Neural crest cell (in vitro differentiated cells): ENCODE measurements at regions not wholly inside any gene's neighbourhood (a gene's known extent, or its start where the extent isn't known, plus 50 kb on each side); places are given as distances from the start of the nearest gene placed in this dataset.

Source experiments
- DNase-seq: peaks from one replicate; pipeline ENCODE4 v3.0.0; 2021; ENCODE audit warnings: low read depth, mixed read lengths, low spot score
- H3K27ac Mint-ChIP-seq: one replicate; pipeline ENCODE4 v1.8.0; 2021; ENCODE audit warnings: mild to moderate bottlenecking, mixed read lengths; ENCODE audit not compliant: unreplicated experiment
- H3K27me3 Mint-ChIP-seq: 2 replicates; pipeline ENCODE4 v1.8.0; 2021; ENCODE audit warnings: low read depth, mild to moderate bottlenecking, mixed read lengths
- H3K36me3 Mint-ChIP-seq: 2 replicates; pipeline ENCODE4 v1.8.0; 2021; ENCODE audit warnings: low read depth, mild to moderate bottlenecking, mixed read lengths
- H3K4me1 Mint-ChIP-seq: 2 replicates; pipeline ENCODE4 v1.8.0; 2021; ENCODE audit warnings: mixed read lengths
- H3K4me3 Mint-ChIP-seq: one replicate; pipeline ENCODE4 v1.8.0; 2021; ENCODE audit warnings: mild to moderate bottlenecking, mixed read lengths
- H3K9me3 Mint-ChIP-seq: 2 replicates; pipeline ENCODE4 v1.8.0; 2021; ENCODE audit warnings: mixed read lengths
- TF ChIP-seq, protein P1 (sequence below): fragments of 200-600 bp; sonication (generic); conservative IDR thresholded peaks from 2 replicates; pipeline ENCODE4 v1.5.0; 2021; ENCODE audit warnings: antibody characterized with exemption, mild to moderate bottlenecking

DNA sequence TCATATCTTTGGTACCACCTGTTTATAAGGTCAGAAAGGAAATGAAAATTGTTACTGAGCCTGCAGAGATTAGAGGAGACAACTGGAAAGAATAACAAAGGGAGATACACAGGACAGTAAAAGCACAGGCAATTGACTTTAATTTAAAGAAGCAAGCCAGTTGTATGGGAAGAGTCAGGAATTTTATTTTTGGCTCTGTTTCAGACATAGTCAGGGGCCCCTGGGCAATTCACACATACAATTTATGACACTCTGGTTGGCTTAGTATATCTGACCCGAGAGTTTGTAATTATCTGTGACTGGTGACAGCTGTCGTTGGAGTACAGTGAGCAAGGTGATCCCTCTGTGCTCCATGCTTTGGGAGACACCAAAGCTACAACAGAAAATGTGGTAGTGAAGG, 591.9 kb upstream of the NECTIN3 start:
- peaks cover 6% of the 10 kb centered on the region for H3K36me3 Mint-ChIP-seq
- H3K27ac Mint-ChIP-seq, result no peak overlapping the region
- DNase-seq, result no peak
- no peaks in the 10 kb centered on the region for H3K4me1 Mint-ChIP-seq
- TF ChIP-seq, protein P1, sequence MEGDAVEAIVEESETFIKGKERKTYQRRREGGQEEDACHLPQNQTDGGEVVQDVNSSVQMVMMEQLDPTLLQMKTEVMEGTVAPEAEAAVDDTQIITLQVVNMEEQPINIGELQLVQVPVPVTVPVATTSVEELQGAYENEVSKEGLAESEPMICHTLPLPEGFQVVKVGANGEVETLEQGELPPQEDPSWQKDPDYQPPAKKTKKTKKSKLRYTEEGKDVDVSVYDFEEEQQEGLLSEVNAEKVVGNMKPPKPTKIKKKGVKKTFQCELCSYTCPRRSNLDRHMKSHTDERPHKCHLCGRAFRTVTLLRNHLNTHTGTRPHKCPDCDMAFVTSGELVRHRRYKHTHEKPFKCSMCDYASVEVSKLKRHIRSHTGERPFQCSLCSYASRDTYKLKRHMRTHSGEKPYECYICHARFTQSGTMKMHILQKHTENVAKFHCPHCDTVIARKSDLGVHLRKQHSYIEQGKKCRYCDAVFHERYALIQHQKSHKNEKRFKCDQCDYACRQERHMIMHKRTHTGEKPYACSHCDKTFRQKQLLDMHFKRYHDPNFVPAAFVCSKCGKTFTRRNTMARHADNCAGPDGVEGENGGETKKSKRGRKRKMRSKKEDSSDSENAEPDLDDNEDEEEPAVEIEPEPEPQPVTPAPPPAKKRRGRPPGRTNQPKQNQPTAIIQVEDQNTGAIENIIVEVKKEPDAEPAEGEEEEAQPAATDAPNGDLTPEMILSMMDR, result no peak
- peaks cover 3% of the 10 kb centered on the region for H3K9me3 Mint-ChIP-seq
- H3K27me3 Mint-ChIP-seq, result no peaks in the 10 kb centered on the region
- H3K4me3 Mint-ChIP-seq, result no peak overlapping the region

DNA sequence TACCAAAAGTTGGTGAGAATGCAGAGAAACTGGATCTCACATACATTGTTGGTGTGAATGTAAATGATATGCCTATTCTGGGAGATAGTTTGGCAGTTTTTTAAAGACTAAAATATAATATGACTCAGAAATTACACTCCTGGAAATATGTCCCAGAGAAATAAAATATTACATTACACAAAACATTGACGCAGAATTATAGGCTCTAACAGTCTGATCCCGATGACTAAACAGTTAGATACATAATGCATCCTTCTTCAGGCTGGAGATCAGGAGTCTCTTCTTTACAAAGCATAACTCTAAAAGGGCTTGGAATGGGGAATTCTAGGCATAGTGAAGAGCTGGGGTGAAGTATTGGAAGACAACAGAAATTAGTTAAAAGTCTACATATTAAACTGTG, 586.2 kb upstream of the NECTIN3 start:
- TF ChIP-seq, protein P1, result no peak
- DNase-seq, result no peak
- no peak overlapping the region for H3K4me3 Mint-ChIP-seq
- H3K9me3 Mint-ChIP-seq, result peaks cover 22% of the 10 kb centered on the region
- no peaks in the 10 kb centered on the region for H3K27me3 Mint-ChIP-seq
- H3K36me3 Mint-ChIP-seq, result peaks cover 11% of the 10 kb centered on the region
- no peak overlapping the region for H3K27ac Mint-ChIP-seq
- H3K4me1 Mint-ChIP-seq, result no peaks in the 10 kb centered on the region

DNA sequence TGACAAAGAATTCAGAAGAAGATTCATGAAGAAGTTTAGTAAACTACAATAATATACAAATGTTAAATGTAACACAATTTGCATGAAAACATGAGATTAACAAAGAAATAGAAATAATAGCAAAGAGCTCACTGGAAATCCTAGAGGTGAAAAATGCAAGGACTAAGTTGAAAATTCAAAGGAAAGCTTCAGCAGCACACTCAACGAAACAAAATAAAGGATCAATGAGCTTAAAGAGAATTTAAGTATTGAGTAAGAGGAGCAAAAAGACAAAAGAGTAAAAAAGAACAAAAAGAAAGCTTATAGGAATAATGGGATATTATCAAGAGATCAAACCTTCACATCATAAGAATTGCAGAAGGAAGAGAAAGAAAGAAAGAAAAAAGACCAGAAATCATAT, 583.8 kb upstream of the NECTIN3 start:
- H3K9me3 Mint-ChIP-seq, result peaks cover 20% of the 10 kb centered on the region
- TF ChIP-seq, protein P1, result no peak
- DNase-seq, result no peak

DNA sequence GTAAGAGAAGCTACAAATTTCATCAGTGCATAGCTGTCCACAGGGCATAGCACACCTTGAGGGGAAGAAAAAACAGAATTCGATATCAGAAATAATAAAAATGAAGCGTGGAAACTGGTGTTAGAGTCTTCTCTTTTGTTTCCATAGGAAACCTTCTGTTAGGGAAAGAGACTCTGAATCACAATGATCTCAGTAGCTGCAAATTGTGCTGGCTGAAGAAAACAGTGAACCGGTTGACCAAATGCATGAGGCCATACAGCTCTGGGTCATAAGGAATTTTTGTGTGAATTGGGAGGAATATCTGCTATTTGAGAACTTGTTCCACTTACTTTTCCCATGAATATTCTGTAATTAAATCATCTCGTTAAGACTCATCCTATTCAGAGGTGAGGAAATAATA, 580.2 kb upstream of the NECTIN3 start:
- Mint-ChIP-seq H3K9me3 (peaks cover 11% of the 10 kb centered on the region), H3K36me3 (peaks cover 3% of the 10 kb centered on the region), H3K27me3 (no peaks in the 10 kb centered on the region), H3K4me1 (no peaks in the 10 kb centered on the region), H3K4me3 (no peak overlapping the region), H3K27ac (no peak overlapping the region)
- TF ChIP-seq, protein P1, result no peak
- no peak for DNase-seq

More for the DNA sequence above, 583.8 kb upstream of the NECTIN3 start:
- Mint-ChIP-seq H3K27ac (no peak overlapping the region), H3K27me3 (no peaks in the 10 kb centered on the region), H3K4me1 (no peaks in the 10 kb centered on the region), H3K36me3 (peaks cover 9% of the 10 kb centered on the region), H3K4me3 (no peak overlapping the region)

DNA sequence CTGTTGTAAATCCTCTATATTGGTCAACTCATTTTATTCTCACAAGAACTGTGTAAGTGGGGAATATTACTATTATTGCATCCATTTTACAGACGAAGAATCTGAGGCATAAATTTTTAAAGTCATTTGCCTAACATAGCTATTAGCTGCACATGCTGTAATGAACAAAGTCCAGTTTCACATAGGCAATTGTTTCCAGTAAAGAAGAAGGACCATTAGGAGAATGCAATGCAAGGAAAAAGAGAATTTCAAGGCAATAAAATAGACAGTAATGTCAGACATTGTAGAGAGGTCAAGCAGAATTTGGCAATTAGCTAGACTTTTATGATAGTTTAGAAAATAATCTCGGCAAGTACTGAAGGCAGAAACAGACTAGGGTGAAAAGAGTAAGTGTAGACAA, 578.7 kb upstream of the NECTIN3 start:
- DNase-seq, result no peak
- no peak overlapping the region for H3K27ac Mint-ChIP-seq
- H3K4me1 Mint-ChIP-seq, result no peaks in the 10 kb centered on the region
- no peak overlapping the region for H3K4me3 Mint-ChIP-seq
- peaks cover 7% of the 10 kb centered on the region for H3K9me3 Mint-ChIP-seq
- H3K27me3 Mint-ChIP-seq, result no peaks in the 10 kb centered on the region
- H3K36me3 Mint-ChIP-seq, result peaks cover 2% of the 10 kb centered on the region
- TF ChIP-seq, protein P1, result no peak
